SU-DHL-6 (cell line): ENCODE measurements at regions not wholly inside any gene's neighbourhood (a gene's known extent, or its start where the extent isn't known, plus 50 kb on each side); places are given as distances from the start of the nearest gene placed in this dataset.

Source experiments
- EZH2phosphoT487 ChIP-seq: fragments of 200-600 bp; sonication (generic), shearing (Covaris generic); conservative IDR thresholded peaks from 2 replicates; pipeline ENCODE4 v1.6.1; 2018; ENCODE audit warnings: mild to moderate bottlenecking, antibody characterized with exemption, low read length, moderate library complexity, mixed read lengths
- TF ChIP-seq, protein P1 (sequence below): fragments of 200-600 bp; sonication (generic); IDR thresholded peaks from one replicate; pipeline ENCODE4 v1.5.1; 2017; ENCODE audit warnings: antibody characterized with exemption, mild to moderate bottlenecking, low read length, moderate library complexity; ENCODE audit not compliant: insufficient read depth, poor library complexity, severe bottlenecking

DNA sequence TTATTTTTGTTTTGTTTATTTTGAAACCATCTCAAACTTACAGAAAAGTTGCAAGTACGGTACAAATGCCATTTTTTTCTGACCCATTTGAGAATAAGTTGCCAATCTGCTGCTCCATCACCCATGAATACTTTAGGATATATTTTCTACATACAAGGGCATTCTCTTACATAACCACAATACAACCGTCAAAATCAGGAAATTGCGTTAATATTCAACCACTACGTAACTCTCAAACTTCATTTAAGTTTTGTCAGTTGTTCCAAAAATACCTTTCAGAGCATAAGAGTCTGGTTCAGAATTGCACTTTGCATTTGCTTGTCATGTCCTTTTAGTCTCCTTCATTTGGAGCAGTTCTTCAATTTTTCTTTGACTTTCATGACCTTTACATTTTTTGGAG is 194.3 kb upstream of the BDNF start:
- TF ChIP-seq, protein P1, sequence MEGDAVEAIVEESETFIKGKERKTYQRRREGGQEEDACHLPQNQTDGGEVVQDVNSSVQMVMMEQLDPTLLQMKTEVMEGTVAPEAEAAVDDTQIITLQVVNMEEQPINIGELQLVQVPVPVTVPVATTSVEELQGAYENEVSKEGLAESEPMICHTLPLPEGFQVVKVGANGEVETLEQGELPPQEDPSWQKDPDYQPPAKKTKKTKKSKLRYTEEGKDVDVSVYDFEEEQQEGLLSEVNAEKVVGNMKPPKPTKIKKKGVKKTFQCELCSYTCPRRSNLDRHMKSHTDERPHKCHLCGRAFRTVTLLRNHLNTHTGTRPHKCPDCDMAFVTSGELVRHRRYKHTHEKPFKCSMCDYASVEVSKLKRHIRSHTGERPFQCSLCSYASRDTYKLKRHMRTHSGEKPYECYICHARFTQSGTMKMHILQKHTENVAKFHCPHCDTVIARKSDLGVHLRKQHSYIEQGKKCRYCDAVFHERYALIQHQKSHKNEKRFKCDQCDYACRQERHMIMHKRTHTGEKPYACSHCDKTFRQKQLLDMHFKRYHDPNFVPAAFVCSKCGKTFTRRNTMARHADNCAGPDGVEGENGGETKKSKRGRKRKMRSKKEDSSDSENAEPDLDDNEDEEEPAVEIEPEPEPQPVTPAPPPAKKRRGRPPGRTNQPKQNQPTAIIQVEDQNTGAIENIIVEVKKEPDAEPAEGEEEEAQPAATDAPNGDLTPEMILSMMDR, result no peak
- no peak for TF ChIP-seq EZH2phosphoT487
